ENCODE measurements at regions not wholly inside any gene's neighbourhood (a gene's known extent, or its start where the extent isn't known, plus 50 kb on each side); places are given as distances from the start of the nearest gene placed in this dataset.

DNA sequence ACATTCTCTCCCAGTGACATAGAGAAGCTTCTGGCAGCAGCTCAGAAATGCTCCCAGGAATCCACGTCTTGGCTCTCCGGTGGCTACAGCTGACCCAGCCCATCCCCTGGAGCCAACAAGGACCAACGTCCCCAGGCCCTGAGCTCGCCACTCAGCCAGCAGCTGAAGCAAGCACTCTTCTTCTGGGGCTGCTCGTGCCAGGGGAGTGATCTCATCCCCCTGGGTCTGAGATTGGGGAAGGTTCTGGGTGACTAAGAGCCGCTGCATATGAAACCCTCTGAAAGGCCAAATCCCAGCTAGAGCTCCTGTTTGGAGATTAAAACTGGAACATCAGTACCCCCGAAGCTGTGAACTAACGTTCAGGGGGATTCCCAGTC is 487.9 kb downstream of the NPHP4 start:
- peak; percentile 50; the same call in 1 of the 2 replicates for TF ChIP-seq TEAD4 (IDR thresholded peaks at IDR 0.05)
- no peak for TF ChIP-seq FOXM1 (IDR thresholded peaks at IDR 0.05; ENCODE audit: borderline replicate concordance, low read depth)
- TF ChIP-seq YY1 (IDR thresholded peaks at IDR 0.05; ENCODE audit: low read depth) = no peak
- no peak for TF ChIP-seq TAF1 (IDR thresholded peaks at IDR 0.05; ENCODE audit: low read depth)

All from Ishikawa (cell line).